ENCODE measurements at regions not wholly inside any gene's neighbourhood (a gene's known extent, or its start where the extent isn't known, plus 50 kb on each side); places are given as distances from the start of the nearest gene placed in this dataset.

DNA sequence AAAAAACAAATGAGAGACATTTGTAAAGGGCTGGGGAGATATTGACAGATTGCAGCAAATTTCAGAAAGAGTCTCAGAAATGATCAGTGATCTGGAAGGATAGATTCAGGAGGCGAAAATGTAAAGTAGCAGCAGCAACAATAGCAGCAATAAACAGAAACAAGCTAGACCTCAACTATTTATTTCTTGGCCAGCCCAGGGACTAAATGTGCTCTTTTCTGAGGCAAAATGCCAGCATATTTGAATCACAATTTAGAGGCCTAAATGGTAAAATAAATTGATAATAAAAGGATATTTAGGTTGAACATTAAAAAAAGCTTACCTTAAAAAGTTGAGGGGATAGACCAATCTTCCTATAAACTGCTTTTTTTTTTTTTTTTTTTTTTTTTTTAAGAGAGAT, 134.6 kb upstream of the ITGB1 start:
- Histone ChIP-seq H3K36me3 (ENCODE audit: insufficient read depth in 1 of 2, low read depth in 1 of 2) (no peaks in the 10 kb centered on the region), H3K4me1 (no peaks in the 10 kb centered on the region), H3K4me3 (no peak overlapping the region), H3K27ac (no peak overlapping the region), H3K9me3 (no peaks in the 10 kb centered on the region), H3K27me3 (ENCODE audit: insufficient read depth in 3 of 3, low read length in 2 of 3) (no peaks in the 10 kb centered on the region)
- ATAC-seq (no peak), DNase-seq (no peak)
- intact Hi-C loops (cut with DNase I) = no loop called here
- TF ChIP-seq, protein P1, sequence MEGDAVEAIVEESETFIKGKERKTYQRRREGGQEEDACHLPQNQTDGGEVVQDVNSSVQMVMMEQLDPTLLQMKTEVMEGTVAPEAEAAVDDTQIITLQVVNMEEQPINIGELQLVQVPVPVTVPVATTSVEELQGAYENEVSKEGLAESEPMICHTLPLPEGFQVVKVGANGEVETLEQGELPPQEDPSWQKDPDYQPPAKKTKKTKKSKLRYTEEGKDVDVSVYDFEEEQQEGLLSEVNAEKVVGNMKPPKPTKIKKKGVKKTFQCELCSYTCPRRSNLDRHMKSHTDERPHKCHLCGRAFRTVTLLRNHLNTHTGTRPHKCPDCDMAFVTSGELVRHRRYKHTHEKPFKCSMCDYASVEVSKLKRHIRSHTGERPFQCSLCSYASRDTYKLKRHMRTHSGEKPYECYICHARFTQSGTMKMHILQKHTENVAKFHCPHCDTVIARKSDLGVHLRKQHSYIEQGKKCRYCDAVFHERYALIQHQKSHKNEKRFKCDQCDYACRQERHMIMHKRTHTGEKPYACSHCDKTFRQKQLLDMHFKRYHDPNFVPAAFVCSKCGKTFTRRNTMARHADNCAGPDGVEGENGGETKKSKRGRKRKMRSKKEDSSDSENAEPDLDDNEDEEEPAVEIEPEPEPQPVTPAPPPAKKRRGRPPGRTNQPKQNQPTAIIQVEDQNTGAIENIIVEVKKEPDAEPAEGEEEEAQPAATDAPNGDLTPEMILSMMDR (IDR thresholded peaks at IDR 0.05) = no peak
- WGBS, 3 donors = 81 to 94% (median 86%) methylated on average over 1 of the region's 1 CpG

DNA sequence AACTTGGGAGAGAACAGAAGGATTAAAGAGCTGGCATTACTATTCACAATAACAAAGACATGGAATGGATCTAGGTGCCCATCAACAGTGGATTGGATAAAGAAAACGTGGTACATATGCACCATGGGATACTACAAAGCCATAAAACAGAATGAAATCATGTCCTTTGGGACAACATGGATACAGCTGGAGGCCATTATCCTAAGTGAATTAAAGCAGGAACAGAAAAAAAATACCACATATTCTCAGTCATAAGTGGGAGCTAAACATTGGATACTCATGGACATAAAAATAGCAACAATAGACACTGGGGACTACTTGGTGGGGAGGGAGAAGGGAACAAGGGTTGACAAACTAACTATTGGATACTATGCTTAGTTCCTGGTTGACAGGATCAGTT, 133.2 kb upstream of the ITGB1 start:
- ATAC-seq (no peak), DNase-seq (no peak)
- H3K4me1 ChIP-seq = no peaks in the 10 kb centered on the region
- H3K27me3 ChIP-seq (ENCODE audit: insufficient read depth in 3 of 3, low read length in 2 of 3) = no peaks in the 10 kb centered on the region
- WGBS, 3 donors = 19 to 26% (median 21%) methylated on average over 1 of the region's 1 CpG
- H3K36me3 ChIP-seq (ENCODE audit: insufficient read depth in 1 of 2, low read depth in 1 of 2) = no peaks in the 10 kb centered on the region
- no peaks in the 10 kb centered on the region for H3K9me3 ChIP-seq
- no peak overlapping the region for H3K4me3 ChIP-seq
- TF ChIP-seq, protein P1 (IDR thresholded peaks at IDR 0.05) = no peak
- no peak overlapping the region for H3K27ac ChIP-seq
- intact Hi-C loops (cut with DNase I) = no loop called here

DNA sequence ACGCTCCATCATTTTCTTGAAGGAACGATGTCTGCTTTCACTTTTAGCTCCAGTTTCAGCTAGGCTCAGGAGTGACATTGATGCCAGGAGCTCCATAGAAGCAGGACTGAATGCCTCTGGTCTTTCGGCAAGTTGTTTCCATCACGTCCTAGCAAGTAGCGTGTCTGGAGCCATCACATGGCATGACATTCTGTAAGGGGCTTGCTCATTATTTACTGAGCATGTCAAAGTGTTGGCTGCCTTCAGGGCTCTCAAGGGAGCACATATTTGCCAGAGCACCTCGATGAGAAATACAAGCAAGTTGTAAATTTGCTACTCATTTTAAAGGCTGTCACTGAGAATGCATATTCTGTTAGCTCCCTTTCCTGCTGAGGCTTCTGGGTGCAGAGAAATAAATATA, 131.0 kb upstream of the ITGB1 start:
- H3K27ac ChIP-seq = no peak overlapping the region
- intact Hi-C loops (cut with DNase I) = no loop called here
- 43 to 51% (median 46%) methylated on average over 6 of the region's 6 CpGs for WGBS, 3 donors
- H3K4me3 ChIP-seq = no peak overlapping the region
- H3K4me1 ChIP-seq = no peaks in the 10 kb centered on the region
- TF ChIP-seq, protein P1 (IDR thresholded peaks at IDR 0.05) = no peak
- no peak for DNase-seq
- H3K9me3 ChIP-seq = no peaks in the 10 kb centered on the region
- H3K27me3 ChIP-seq (ENCODE audit: insufficient read depth in 3 of 3, low read length in 2 of 3) = no peaks in the 10 kb centered on the region
- no peak for ATAC-seq
- H3K36me3 ChIP-seq (ENCODE audit: insufficient read depth in 1 of 2, low read depth in 1 of 2) = no peaks in the 10 kb centered on the region

DNA sequence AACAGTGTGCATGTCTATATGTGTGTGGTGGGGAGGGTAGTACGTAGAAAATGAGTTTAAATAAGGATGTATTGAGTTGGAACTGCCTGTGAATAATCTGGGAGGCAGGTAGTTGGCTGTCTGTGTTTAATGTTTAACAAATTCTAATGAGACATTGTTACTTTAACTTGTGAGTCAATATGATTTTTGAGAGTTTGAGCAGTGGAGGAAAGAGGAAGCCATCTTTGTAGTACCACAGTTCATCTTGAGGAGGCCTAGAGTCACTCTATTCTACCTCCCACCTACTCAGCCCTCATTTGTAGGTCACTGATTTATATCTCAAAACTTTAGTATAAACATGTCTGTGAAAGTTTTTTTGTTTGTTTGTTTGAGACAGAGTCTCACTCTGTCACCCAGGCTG, 129.9 kb upstream of the ITGB1 start:
- H3K4me3 ChIP-seq = no peak overlapping the region
- no peaks in the 10 kb centered on the region for H3K4me1 ChIP-seq
- intact Hi-C loops (cut with DNase I) = no loop called here
- no peak overlapping the region for H3K27ac ChIP-seq
- TF ChIP-seq, protein P1 (IDR thresholded peaks at IDR 0.05) = no peak
- no peaks in the 10 kb centered on the region for H3K36me3 ChIP-seq (ENCODE audit: insufficient read depth in 1 of 2, low read depth in 1 of 2)
- no peaks in the 10 kb centered on the region for H3K27me3 ChIP-seq (ENCODE audit: insufficient read depth in 3 of 3, low read length in 2 of 3)
- ATAC-seq (no peak), DNase-seq (no peak)
- WGBS, 3 donors = 83 to 97% (median 89%) methylated on average over 1 of the region's 1 CpG
- H3K9me3 ChIP-seq = no peaks in the 10 kb centered on the region

DNA sequence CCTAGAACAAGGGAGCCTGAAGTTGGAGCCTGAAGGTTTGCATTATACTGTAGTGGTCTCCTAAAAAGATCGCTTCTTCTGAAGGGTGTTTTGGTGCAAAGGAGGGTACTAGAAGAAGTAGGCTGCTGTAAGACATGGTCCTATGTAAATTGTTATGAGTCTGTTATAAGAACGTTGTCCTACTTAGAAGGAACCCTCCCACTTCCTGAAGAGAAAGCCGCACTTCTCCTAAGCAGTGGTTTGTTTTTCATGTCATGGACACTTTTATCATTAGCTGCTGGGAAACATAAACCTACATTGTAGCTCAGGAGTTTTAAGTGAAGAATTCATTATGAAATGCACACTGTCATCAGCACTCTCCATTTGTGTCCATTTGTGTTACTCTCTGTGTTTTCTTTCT, 129.1 kb upstream of the ITGB1 start:
- Histone ChIP-seq H3K4me1 (no peaks in the 10 kb centered on the region), H3K27ac (no peak overlapping the region), H3K4me3 (no peak overlapping the region), H3K36me3 (ENCODE audit: insufficient read depth in 1 of 2, low read depth in 1 of 2) (no peaks in the 10 kb centered on the region), H3K27me3 (ENCODE audit: insufficient read depth in 3 of 3, low read length in 2 of 3) (no peaks in the 10 kb centered on the region), H3K9me3 (no peaks in the 10 kb centered on the region)
- TF ChIP-seq, protein P1 (IDR thresholded peaks at IDR 0.05) = no peak
- DNase-seq (no peak), ATAC-seq (no peak)
- WGBS, 3 donors = 75 to 78% (median 76%) methylated on average over 3 of the region's 3 CpGs
- intact Hi-C loops (cut with DNase I) = no loop called here
